ENCODE measurements at regions not wholly inside any gene's neighbourhood (a gene's known extent, or its start where the extent isn't known, plus 50 kb on each side); places are given as distances from the start of the nearest gene placed in this dataset.

GRCh38 chr3:35849496-35849895 is 210.2 kb downstream of the ARPP21 start:
- ATAC-seq (ENCODE audit: low FRiP score in 2 of 2) (no peak), DNase-seq (no peak)
- Histone ChIP-seq H3K4me3 (no peak overlapping the region), H3K4me1 (no peaks in the 10 kb centered on the region), H3K36me3 (no peaks in the 10 kb centered on the region), H3K9me3 (no peaks in the 10 kb centered on the region), H3K27ac (no peak overlapping the region), H3K27me3 (no peaks in the 10 kb centered on the region)
- TF ChIP-seq POLR2AphosphoS5 (IDR thresholded peaks at IDR 0.05) (no peak), CTCF (IDR thresholded peaks at IDR 0.05) (no peak), EP300 (IDR thresholded peaks at IDR 0.05) (no peak), POLR2A (IDR thresholded peaks at IDR 0.05) (no peak)
- WGBS, 2 donors: 79 to 81% methylated on average over 4 of the region's 4 CpGs

- DNase-seq (no peak), ATAC-seq (ENCODE audit: low FRiP score in 2 of 2) (no peak)
- Histone ChIP-seq H3K4me3 (no peak overlapping the region), H3K27ac (no peak overlapping the region), H3K27me3 (no peaks in the 10 kb centered on the region), H3K4me1 (no peaks in the 10 kb centered on the region), H3K36me3 (no peaks in the 10 kb centered on the region), H3K9me3 (no peaks in the 10 kb centered on the region)
- no peak for TF ChIP-seq POLR2AphosphoS5 (IDR thresholded peaks at IDR 0.05)
- no peak for TF ChIP-seq POLR2A (IDR thresholded peaks at IDR 0.05)
- no peak for TF ChIP-seq EP300 (IDR thresholded peaks at IDR 0.05)
- TF ChIP-seq CTCF (IDR thresholded peaks at IDR 0.05): no peak
- WGBS, 2 donors: 84% methylated on average over 1 of the region's 1 CpG
Observed at GRCh38 chr3:35849963-35850362, 210.6 kb downstream of the ARPP21 start.

- Histone ChIP-seq H3K27ac (no peak overlapping the region), H3K27me3 (no peaks in the 10 kb centered on the region), H3K4me3 (no peak overlapping the region), H3K9me3 (no peaks in the 10 kb centered on the region), H3K36me3 (no peaks in the 10 kb centered on the region), H3K4me1 (no peaks in the 10 kb centered on the region)
- DNase-seq (no peak), ATAC-seq (ENCODE audit: low FRiP score in 2 of 2) (no peak)
- 58 to 67% methylated on average over 3 of the region's 3 CpGs for WGBS, 2 donors
- no peak for TF ChIP-seq CTCF (IDR thresholded peaks at IDR 0.05)
- no peak for TF ChIP-seq POLR2AphosphoS5 (IDR thresholded peaks at IDR 0.05)
- no peak for TF ChIP-seq POLR2A (IDR thresholded peaks at IDR 0.05)
- no peak for TF ChIP-seq EP300 (IDR thresholded peaks at IDR 0.05)
Observed at GRCh38 chr3:35857004-35857403, 217.7 kb downstream of the ARPP21 start.

GRCh38 chr3:35862057-35862456 is 222.7 kb downstream of the ARPP21 start:
- Histone ChIP-seq H3K9me3 (no peaks in the 10 kb centered on the region), H3K4me1 (no peaks in the 10 kb centered on the region), H3K36me3 (no peaks in the 10 kb centered on the region), H3K27me3 (no peaks in the 10 kb centered on the region), H3K4me3 (no peak overlapping the region), H3K27ac (no peak overlapping the region)
- TF ChIP-seq EP300 (IDR thresholded peaks at IDR 0.05) (no peak), POLR2AphosphoS5 (IDR thresholded peaks at IDR 0.05) (no peak), CTCF (IDR thresholded peaks at IDR 0.05) (no peak), POLR2A (IDR thresholded peaks at IDR 0.05) (no peak)
- ATAC-seq (ENCODE audit: low FRiP score in 2 of 2): no peak
- no peak for DNase-seq
- WGBS, 2 donors: 83 to 84% methylated on average over 4 of the region's 4 CpGs

- no peak for DNase-seq
- H3K36me3 ChIP-seq: no peaks in the 10 kb centered on the region
- ATAC-seq (ENCODE audit: low FRiP score in 2 of 2): no peak
- TF ChIP-seq EP300 (IDR thresholded peaks at IDR 0.05) (no peak), CTCF (IDR thresholded peaks at IDR 0.05) (no peak), POLR2A (IDR thresholded peaks at IDR 0.05) (no peak), POLR2AphosphoS5 (IDR thresholded peaks at IDR 0.05) (no peak)
- no peaks in the 10 kb centered on the region for H3K9me3 ChIP-seq
- H3K4me3 ChIP-seq: no peak overlapping the region
- 82 to 84% methylated on average over 2 of the region's 2 CpGs for WGBS, 2 donors
- H3K27me3 ChIP-seq: no peaks in the 10 kb centered on the region
- no peaks in the 10 kb centered on the region for H3K4me1 ChIP-seq
- H3K27ac ChIP-seq: no peak overlapping the region
Observed at GRCh38 chr3:35864871-35865270, 225.5 kb downstream of the ARPP21 start.

Data from upper lobe of left lung (tissue), 6 donors.